HG03103 (cell line): ENCODE measurements at regions not wholly inside any gene's neighbourhood (a gene's known extent, or its start where the extent isn't known, plus 50 kb on each side); places are given as distances from the start of the nearest gene placed in this dataset.

Experiments
- ATAC-seq: cut with Tn5 transposase; IDR thresholded peaks from one replicate; pipeline ENCODE4 v1.9.1; 2021; ENCODE audit warnings: low read depth; ENCODE audit not compliant: unreplicated experiment

DNA sequence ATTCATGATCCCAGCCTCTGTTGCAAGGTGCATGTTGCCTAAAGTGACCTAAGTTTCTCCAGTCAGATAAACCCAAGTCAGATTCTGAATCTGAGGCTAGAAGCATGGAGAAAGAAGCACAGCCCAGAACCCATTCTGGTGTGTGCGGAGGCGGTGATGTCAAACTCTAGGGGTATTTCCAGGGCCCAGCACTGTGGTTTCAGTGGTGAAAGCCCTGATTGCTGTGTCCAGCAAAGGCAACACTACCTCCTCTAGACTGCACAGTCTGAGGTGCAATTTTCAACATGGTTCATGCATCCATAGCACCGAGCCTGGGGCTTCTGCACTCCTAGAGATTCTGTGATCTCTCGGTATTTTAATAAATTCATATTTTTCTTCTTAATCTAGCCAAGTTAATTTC lies 264.8 kb upstream of the KLHL29 start:
- no peak for ATAC-seq

DNA sequence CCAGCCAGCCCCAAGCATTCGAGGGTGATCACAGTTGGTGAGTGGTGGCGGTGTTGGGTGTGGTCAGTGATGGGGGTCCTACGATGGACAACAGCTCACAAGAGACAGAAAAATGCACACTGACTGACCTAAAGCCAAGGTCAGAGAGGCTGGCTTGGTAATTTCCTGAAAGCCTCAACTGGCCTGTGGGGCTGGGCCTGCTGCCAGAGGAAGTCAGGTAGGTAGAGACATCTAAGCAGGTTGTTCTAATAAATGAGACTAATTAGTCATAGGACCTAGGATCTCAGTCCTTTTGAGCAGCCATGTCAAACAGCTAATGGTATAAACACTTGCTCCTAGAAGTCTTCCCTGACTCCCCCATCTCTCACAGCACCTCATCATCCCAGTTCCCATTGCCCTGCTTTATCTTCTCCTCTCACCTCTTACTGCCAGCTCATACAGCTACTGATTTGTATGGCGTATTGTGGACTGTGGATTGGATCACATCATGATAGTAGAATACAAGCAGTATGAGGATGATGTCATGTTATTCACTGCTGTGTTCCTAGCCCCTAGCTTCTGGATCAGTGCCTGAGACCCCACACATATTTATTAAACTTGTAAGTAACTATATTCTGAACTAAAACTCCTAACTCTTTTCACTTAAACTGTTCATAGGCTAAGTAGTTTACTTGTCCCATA lies 262.9 kb upstream of the KLHL29 start:
- ATAC-seq = no peak

DNA sequence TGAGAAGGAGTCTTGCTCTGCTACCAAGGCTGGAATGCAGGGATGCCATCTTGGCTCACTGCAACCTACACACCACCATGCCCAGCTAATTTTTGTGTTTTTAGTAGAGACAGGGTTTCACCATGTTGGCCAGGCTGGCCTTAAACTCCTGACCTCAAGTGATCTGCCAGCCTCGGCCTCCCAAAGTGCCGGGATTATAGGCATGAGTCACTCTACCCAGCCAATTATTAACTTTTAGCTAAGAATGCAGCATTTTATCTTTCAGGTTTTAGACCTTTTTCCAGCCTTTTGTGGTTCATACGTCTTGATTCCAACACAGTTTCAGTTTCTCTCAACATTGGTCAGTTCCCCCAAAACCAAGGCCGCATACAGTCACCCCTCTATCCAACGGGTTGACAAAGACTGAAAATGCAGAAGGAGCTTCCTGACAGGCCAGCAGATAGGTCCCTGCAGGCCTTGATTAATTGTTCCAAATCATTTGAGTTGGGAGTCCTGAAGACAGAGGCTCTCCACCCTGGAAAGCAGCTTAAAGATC lies 262.2 kb upstream of the KLHL29 start:
- ATAC-seq = no peak

DNA sequence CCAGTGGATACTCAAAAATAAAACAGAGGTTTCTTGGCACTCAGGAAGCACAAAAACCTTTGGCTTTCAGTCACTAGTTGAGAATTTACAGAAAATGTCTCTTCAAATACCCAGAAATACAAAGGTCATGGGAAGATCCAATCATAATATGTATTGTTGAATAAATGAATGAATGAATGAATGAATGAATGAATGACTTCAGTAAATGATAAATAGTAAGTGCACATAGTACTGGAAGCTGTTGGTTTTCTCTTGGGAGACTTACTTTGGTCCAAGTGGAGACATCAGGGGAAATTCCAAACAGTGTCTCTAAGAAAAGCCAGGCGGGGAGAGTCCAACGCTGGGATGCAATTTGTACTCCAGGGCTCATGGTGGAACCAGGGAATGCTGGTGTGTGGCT lies 261.3 kb upstream of the KLHL29 start:
- ATAC-seq = no peak

DNA sequence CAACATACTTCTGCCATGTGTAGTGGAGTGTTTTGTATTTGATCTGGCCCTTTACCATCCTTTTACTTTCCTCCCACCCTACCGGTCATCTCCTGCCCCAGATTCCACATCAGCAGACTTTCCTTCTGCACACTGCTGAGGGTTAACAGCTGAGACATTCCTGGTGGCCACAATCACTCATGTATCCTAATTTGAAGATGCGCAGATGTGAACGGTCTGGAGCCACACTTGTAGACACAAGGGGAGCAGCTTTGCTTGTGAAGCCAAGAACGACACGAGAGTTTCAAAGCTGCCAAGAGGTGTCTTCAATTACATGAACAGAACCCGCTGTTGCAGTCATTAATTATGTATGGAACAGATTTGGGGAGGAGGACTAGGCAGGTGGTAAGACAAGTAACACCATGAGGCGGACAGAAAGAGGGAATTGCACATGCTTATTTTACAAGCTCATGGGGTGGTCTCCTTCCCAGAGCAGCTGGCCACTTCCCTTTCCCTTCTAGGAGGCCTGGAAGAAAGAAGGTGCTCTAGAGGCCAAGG lies 260.7 kb upstream of the KLHL29 start:
- ATAC-seq = no peak

DNA sequence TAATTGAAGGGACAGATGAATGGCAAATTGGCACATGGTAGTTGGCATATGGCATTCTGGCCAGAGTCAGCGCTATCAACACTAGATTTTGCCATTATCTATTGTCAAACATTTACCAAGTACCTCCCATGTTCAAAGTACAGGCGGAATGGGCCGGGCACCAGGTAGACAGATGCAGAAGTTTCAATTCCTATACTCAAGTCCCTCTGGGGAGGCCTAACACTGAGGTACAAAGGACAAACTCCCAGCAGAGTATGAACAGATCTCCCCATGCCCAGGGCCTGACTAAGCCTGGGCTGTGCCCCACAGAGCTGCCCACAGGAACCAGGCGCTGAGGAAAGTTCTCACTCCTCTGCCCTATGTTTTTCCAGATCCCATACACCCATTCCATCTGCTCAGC lies 257.5 kb upstream of the KLHL29 start:
- no peak for ATAC-seq

DNA sequence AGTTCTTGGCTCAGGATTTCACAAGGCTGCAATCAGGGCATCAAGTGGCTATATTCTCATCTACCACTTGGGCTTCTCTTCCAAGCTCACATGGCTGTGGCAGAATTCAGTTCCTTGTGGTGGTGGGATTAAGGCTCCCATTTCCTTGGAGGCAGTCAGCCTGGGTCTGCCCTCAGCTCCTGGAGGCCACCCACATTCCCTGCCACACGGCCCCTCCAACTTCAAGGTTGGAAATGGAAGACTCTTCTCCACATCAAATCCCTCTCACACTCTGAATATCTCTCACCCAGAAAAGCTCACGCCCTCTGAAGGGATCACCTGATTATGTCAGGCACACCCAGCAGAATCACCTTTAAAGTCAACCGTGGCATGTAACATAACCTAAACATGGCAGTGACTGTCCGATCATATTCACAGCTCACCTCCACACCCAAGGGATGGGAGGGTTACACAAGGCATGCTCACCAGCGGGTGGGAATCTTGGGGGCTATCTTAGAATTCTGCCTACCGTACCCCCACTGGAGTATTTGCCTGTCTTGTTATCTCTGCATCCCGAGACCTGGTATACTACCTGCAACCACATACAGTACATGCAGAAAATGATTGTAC lies 256.2 kb upstream of the KLHL29 start:
- no peak for ATAC-seq

DNA sequence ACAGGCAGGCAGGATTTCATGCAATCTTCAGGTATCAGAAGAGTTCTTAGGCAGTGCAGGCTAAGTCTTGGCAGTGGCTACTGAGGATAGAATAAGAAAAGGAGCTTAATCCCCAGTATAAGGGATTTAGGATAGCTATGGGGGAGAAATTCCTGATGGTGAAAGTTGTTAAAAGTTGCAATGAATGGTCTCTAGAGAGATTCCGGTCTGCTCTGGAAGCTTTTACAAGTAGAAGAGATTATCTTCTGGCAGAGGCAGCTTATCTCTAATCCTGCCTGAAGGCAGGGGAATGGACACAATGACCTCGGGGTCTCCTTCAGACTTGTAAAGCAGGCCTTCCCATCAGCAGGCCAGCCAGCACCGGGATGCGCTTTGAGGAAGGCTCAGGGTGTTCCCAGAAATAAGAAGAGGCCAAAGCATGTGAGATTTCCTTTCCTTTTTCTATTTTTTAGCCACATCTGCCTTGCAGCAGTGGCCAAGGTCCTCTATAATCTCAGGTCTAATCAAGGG lies 253.9 kb upstream of the KLHL29 start:
- ATAC-seq = no peak

DNA sequence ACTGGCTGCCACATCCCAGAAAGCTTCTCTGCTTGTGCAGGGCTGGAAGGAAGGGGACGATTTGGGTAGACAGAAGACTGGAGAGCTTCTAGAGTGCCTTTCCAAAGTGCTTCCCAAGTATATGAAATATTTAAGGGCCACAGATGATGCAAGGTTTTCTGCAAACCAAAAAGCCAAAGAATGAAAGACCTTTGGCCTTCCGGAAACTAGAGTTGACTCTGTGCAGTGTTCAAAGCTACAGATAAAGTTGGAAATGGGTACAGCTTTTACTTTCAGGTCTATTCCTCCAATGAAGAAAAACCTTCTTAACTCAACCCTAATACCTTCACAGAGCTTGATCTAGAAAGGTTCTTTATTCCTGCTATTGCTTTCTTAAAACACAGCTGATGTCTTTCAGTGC lies 253.0 kb upstream of the KLHL29 start:
- no peak for ATAC-seq

DNA sequence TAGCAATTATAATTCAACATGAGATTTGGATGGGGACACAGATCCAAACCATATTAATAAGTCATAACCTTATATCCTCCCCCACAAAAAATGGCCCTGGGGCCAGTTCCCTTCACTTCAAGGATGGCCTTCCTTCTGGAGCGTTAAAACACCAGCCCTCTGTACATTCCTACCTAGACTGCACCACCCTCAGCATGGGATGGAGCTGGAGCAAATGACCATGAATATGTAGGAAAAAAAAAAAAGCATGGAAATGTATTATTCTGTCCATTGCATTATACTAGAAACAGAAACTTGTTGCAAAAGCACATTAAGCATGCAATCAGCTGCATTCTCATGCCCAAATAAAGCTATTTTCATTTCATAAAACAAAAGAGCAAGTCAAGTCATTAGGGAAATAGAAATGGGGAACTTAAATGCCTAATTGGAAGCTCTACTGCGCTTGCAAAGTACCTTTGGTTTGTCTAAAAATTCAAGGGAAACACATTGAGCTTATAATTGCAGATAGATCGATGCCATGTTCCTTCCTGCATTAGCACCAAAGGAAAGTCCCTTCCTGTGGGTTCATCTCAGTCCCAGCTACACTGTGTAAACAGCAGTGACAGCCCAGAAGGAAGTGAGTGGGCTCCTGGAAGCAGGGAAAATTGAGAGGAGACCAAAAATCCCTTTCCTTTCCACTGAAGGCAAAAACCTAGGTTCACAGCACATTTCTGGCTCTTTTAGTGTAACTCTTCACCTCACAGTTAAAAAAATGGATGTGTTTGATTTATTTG lies 252.0 kb upstream of the KLHL29 start:
- no peak for ATAC-seq

DNA sequence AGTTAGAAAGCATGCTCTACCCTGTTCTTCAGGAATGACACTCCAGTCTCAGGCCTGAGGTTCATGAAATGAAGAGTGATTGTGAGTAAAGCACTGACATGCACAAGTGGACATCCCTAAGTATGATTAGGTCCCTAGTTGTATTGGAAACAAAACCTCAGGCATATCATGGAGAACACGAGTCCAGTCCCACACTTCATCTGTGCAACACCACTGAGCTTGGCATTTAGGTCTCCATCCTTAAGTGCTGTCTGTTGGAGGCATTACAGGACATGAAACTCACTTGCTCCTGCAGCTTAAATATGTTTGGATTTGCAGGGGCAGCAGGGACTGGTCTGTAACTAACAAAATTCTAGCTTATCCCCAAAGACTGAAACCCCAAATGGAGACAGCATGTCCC lies 250.3 kb upstream of the KLHL29 start:
- ATAC-seq = no peak

DNA sequence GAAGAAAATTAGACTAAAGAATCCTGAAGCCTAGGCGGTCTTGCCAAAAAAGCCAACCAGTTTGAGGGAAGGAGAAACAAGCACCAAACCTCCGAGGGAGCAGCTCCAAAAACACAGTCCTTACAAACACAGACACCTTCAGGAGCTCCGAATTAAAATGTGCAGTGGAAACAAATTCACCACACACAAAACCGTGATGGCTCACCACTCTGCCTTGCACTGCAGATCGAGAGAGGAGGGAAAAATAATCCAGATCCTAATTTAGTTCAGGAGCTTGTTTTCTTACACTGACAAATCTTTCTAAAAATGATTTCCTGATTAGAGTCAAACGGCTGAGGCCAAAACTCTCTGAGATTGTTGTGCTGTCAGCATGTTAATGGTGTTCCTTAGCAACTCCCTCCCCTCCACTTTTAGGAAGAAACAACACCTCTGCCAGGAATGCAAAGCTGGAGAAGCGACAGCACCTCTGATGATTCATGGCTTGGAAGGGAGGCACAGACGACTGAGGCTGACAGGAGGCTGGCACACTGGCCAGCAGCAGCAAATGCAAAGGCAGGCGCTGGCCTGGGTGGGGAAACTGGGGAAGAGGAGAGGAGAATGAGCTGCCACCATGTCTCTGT lies 249.4 kb upstream of the KLHL29 start:
- no peak for ATAC-seq

DNA sequence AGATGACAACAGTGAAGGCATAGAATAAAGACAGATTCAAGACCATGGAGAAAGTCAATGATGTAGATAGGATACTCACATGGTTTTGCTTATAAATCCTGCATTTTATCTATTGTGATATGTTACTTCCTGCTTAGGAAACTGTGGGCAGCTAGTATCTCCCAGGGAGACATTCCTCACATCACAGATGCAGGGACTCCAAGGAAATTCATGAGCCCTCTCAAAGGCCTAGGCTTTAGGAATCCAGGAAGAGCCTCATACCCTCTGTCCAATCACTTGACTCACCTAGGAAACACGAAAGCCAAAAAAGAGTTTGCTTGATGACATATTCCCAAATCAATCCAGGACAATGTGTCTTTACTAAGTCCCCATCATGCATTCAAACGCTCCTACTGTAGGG lies 247.8 kb upstream of the KLHL29 start:
- ATAC-seq = no peak

DNA sequence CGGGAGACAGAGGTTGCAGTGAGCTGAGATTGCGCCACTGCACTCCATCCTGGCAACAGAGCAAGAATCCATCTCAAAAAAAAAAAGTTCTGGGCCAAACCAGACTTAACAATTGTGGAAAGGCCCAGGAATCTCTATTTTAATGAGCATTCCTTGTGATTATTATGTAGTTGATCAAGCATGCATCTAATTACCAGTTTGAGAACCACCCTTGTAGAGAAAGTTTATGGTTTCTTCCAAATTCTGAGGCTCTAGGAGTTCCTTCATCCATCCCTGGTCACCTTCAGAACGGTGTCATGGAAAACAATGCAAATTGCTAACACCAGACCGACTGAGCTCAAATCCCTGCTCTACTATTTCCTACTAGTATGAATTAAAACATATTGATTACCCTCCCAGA lies 246.3 kb upstream of the KLHL29 start:
- ATAC-seq = no peak

DNA sequence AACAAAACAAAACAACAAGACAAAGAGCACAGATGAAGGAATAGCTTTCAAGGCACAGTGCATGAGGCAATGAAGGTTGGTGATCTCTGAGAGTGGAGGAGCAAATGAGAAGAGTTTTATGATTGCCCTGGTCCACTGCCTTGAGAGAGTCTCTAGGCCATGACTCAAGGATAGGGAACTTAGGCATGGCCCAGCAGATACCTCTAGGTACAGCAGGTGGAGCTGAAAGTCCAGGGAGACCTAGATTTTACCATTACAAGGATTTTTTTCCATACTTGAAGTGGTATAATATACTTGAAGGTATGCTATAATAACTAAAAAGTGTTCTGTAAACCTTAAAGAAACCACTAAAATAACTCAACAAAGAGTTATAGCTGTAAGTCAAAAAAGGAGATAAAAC lies 239.5 kb upstream of the KLHL29 start:
- no peak for ATAC-seq

DNA sequence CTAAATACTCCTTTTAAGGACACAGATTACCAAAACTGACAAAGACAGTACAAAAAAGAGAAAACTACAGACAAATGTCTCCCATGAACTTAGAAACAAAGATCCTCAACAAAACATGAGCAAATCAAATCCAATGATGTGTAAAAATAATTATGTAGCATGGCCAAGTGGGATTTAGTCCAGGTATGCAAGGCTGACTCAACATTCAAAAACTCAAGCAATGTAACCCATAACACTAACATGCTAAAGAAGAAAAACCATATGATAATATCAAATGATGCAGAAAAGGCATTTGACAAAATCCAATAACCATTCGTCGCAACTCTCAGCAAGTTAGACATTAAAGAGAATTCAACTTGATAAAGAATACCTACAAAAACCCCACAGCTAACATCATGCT lies 239.0 kb upstream of the KLHL29 start:
- no peak for ATAC-seq

DNA sequence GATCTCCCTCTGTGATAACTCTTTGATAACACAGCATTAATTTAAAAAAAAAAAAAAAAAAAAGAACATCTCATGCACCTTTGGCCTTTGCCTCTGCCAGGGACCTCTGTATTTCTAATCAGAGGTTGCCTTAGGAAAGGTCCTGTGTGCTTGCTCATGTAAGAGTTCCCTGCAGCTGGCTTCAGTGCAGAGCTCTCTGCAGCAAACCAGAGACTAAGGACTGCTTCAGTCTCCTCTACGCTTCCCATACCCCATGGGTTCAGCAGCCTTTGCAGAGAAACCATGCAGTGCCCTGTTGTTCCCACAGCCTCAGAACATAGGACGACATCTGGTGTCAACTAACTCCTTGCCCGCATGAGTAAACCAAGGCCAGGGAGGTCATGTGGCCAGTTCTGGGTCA lies 236.6 kb upstream of the KLHL29 start:
- no peak for ATAC-seq

DNA sequence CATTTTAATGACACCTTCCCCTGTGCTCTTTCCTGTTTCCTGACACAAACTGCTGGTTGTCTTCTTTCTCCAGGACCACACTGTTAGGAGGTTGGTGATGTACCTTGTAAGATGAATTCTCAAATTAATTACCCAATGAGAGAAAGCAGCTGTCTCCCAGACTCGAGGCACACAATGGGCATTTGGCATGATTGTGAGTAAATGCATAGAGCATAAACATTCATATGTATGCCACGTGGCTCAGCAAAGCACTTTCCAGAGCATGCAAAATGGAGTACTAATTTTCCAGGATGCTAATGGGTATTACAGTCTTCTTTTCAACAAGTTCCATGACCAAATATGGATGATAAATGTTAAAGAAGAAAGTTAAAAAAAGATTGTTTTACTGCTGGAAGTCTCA lies 235.2 kb upstream of the KLHL29 start:
- ATAC-seq = no peak

DNA sequence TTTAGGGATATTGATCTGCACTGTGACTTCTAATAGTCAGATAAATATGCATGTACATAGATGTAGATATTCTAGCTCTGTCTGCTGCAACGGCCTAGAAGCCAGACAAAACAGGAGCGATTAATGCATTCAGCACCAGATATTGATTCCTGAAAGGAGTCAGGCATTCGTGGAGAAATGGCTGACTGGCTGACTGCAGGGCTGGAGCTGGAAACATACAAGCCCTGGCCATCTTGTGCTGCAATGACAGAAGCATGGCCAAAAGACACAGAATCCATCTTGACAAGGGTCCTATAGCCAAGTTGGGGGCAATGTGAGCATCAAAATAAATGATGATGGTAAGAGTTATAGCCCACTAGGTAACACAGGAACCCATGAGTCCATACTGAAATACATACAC lies 231.5 kb upstream of the KLHL29 start:
- ATAC-seq = no peak

DNA sequence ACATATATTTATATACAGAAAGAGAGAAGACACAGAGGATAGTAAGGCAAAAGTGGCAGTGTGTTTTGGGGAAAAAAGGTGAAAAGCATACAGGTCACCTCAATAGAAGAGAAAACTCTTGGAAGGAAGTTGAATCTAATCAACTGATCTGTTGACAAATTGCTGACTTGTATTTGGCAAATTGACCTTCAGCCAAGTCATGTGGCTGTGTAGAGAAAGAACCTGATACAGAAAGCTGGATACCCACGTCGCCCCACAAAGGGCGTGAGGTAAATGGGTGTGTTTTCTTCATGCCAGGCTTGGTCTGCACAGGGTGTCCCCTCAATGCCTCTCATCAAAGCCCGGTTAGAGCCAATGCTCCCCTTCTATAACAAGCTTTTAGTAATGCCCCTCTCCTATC lies 230.0 kb upstream of the KLHL29 start:
- ATAC-seq = no peak

DNA sequence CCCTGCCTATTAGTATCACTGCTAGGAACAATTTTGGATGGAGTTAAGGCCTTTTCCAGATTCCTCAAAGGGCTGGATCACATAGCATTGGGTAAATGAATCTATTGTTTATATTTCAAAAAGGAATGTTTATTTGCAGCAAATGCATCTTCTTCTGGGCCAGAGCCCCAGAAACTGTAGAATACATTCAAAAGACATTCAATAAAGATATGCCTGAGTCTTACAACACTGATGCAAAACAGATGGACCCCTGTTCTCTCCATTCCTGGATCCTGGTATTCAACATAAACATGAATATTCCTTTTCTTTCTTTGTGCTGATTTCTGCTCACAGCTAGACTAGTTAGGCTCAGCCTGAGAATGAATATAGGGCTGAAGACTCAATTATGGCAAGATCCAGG lies 227.2 kb upstream of the KLHL29 start:
- no peak for ATAC-seq
